HEK293 (cell line): ENCODE measurements at regions not wholly inside any gene's neighbourhood (a gene's known extent, or its start where the extent isn't known, plus 50 kb on each side); places are given as distances from the start of the nearest gene placed in this dataset.

Experiments used
- CTCF ChIA-PET: fragments of 350-600 bp; formaldehyde crosslinking; extraction: SDS; loops from one replicate; lab custom pipeline; 2021; ENCODE audit warnings: antibody characterized with exemption; lab: Yijun Ruan, JAX
- POLR2A ChIA-PET: fragments of 300-600 bp; formaldehyde crosslinking; extraction: SDS; loops from one replicate; lab custom pipeline; 2020; ENCODE audit warnings: antibody characterized with exemption, inconsistent platforms; lab: Yijun Ruan, JAX
- H3K27ac ChIP-seq: fragments of 200-500 bp; sonication (Bioruptor generic); 2 replicates; pipeline ENCODE4 v1.5.1; 2014; ENCODE audit warnings: low read depth, low read length, control low read depth, inconsistent platforms; ENCODE audit errors: extremely low read depth
- H3K36me3 ChIP-seq, 2 experiments: fragments of 200-500 bp in 1 of 2; sonication (Bioruptor generic) in 1 of 2; 1 replicate in 1 of 2; 2 replicates in 1 of 2; pipeline ENCODE4 v1.5.1; 2014 to 2017; ENCODE audit warnings: inconsistent platforms in 2 of 2, low read length in 2 of 2; ENCODE audit not compliant: control insufficient read depth in 2 of 2, insufficient read depth in 1 of 2
- H3K4me1 ChIP-seq: fragments of 200-500 bp; sonication (Bioruptor generic); 2 replicates; pipeline ENCODE4 v1.5.1; 2014; ENCODE audit warnings: mild to moderate bottlenecking, low read length, inconsistent platforms; ENCODE audit not compliant: control insufficient read depth, insufficient read depth
- H3K4me3 ChIP-seq: 2 replicates; pipeline ENCODE4 v1.5.1; 2011; ENCODE audit warnings: low read depth, mild to moderate bottlenecking, control low read depth, low read length, moderate library complexity
- H3K9me3 ChIP-seq: fragments of 200-500 bp; sonication (Bioruptor generic); 2 replicates; pipeline ENCODE4 v1.5.1; 2014; ENCODE audit warnings: low read depth, low read length, inconsistent platforms; ENCODE audit not compliant: control insufficient read depth, insufficient read depth
- EGR2 ChIP-seq: fragments of 450-650 bp; formaldehyde crosslinking; IDR thresholded peaks from 2 replicates; pipeline ENCODE4 v1.5.1; 2016; ENCODE audit warnings: low read depth, missing biosample characterization, missing genetic modification characterization
- PRDM2 ChIP-seq: fragments of 450-650 bp; formaldehyde crosslinking; IDR thresholded peaks from 2 replicates; pipeline ENCODE4 v1.5.1; 2016; ENCODE audit warnings: missing biosample characterization, missing genetic modification characterization, borderline replicate concordance
- PRDM6 ChIP-seq: fragments of 450-650 bp; formaldehyde crosslinking; IDR thresholded peaks from 2 replicates; pipeline ENCODE4 v1.5.1; 2017; ENCODE audit warnings: missing biosample characterization, missing genetic modification characterization
- SCRT2 ChIP-seq: fragments of 450-650 bp; formaldehyde crosslinking; IDR thresholded peaks from 2 replicates; pipeline ENCODE4 v1.5.1; 2016; ENCODE audit warnings: missing biosample characterization, missing genetic modification characterization
- SP3 ChIP-seq: fragments of 450-650 bp; formaldehyde crosslinking; IDR thresholded peaks from 2 replicates; pipeline ENCODE4 v1.5.1; 2016; ENCODE audit warnings: missing biosample characterization, missing genetic modification characterization
- ZFP3 ChIP-seq: fragments of 450-650 bp; formaldehyde crosslinking; IDR thresholded peaks from 2 replicates; pipeline ENCODE4 v1.5.1; 2016; ENCODE audit warnings: low read depth, missing biosample characterization, missing genetic modification characterization
- ZNF155 ChIP-seq: fragments of 450-650 bp; formaldehyde crosslinking; IDR thresholded peaks from 2 replicates; pipeline ENCODE4 v1.5.1; 2016; ENCODE audit warnings: missing biosample characterization, missing genetic modification characterization
- ZNF18 ChIP-seq: fragments of 450-650 bp; formaldehyde crosslinking; IDR thresholded peaks from 2 replicates; pipeline ENCODE4 v1.5.1; 2016; ENCODE audit warnings: missing biosample characterization, missing genetic modification characterization
- ZNF280D ChIP-seq: fragments of 450-650 bp; formaldehyde crosslinking; IDR thresholded peaks from 2 replicates; pipeline ENCODE4 v1.5.1; 2016; ENCODE audit warnings: missing biosample characterization, missing genetic modification characterization
- ZNF302 ChIP-seq: fragments of 450-650 bp; formaldehyde crosslinking; IDR thresholded peaks from 2 replicates; pipeline ENCODE4 v1.5.1; 2016; ENCODE audit warnings: missing biosample characterization, missing genetic modification characterization, low read depth
- ZNF341 ChIP-seq: fragments of 450-650 bp; formaldehyde crosslinking; IDR thresholded peaks from 2 replicates; pipeline ENCODE4; 2016; ENCODE audit warnings: low read depth, missing biosample characterization, missing genetic modification characterization
- ZNF350 ChIP-seq: fragments of 450-650 bp; formaldehyde crosslinking; IDR thresholded peaks from 2 replicates; pipeline ENCODE4 v1.5.0; 2017; ENCODE audit warnings: missing biosample characterization, mild to moderate bottlenecking, missing genetic modification characterization
- ZNF416 ChIP-seq: fragments of 450-650 bp; formaldehyde crosslinking; IDR thresholded peaks from 2 replicates; pipeline ENCODE4 v1.5.1; 2016; ENCODE audit warnings: missing biosample characterization, missing genetic modification characterization
- ZNF580 ChIP-seq: fragments of 450-650 bp; formaldehyde crosslinking; IDR thresholded peaks from 2 replicates; pipeline ENCODE4 v1.5.1; 2016; ENCODE audit warnings: missing biosample characterization, missing genetic modification characterization
- ZNF626 ChIP-seq: fragments of 450-650 bp; sonication (Bioruptor Pico); formaldehyde crosslinking; IDR thresholded peaks from 2 replicates; pipeline ENCODE4 v1.5.1; 2018; ENCODE audit warnings: missing biosample characterization, missing genetic modification characterization, inconsistent platforms
- TF ChIP-seq, protein P1 (sequence below): fragments of 450-650 bp; formaldehyde crosslinking; IDR thresholded peaks from 2 replicates; pipeline ENCODE4 v1.5.1; 2016; ENCODE audit warnings: missing biosample characterization, missing genetic modification characterization
- TF ChIP-seq, protein P2 (sequence below): fragments of 450-650 bp; formaldehyde crosslinking; IDR thresholded peaks from 2 replicates; pipeline ENCODE4 v1.5.1; 2016; ENCODE audit warnings: missing biosample characterization, missing genetic modification characterization

- H3K4me3 ChIP-seq: no peak overlapping the region
- POLR2A ChIA-PET: no interaction called here
- no peaks in the 10 kb centered on the region for H3K4me1 ChIP-seq
- H3K27ac ChIP-seq: no peak overlapping the region
- CTCF ChIA-PET: no interaction called here
- TF ChIP-seq ZNF341: no peak
- TF ChIP-seq PRDM6 (tag by site-specific recombination): no peak
- no peak for TF ChIP-seq ZNF155
- TF ChIP-seq ZFP3 (tag by site-specific recombination): no peak
- no peak for TF ChIP-seq ZNF302 (tag by site-specific recombination)
- TF ChIP-seq ZNF18 (tag by site-specific recombination): no peak
- TF ChIP-seq SP3: no peak
- TF ChIP-seq ZNF416: no peak
- no peak for TF ChIP-seq SCRT2 (tag by site-specific recombination)
- no peak for TF ChIP-seq ZNF280D (tag by site-specific recombination)
- TF ChIP-seq, protein P1, sequence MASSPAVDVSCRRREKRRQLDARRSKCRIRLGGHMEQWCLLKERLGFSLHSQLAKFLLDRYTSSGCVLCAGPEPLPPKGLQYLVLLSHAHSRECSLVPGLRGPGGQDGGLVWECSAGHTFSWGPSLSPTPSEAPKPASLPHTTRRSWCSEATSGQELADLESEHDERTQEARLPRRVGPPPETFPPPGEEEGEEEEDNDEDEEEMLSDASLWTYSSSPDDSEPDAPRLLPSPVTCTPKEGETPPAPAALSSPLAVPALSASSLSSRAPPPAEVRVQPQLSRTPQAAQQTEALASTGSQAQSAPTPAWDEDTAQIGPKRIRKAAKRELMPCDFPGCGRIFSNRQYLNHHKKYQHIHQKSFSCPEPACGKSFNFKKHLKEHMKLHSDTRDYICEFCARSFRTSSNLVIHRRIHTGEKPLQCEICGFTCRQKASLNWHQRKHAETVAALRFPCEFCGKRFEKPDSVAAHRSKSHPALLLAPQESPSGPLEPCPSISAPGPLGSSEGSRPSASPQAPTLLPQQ (tag by site-specific recombination): no peak
- TF ChIP-seq ZNF626: no peak
- TF ChIP-seq ZNF580 (tag by site-specific recombination): no peak
- TF ChIP-seq ZNF350: no peak
- no peak for TF ChIP-seq EGR2
- no peak for TF ChIP-seq PRDM2 (tag by site-specific recombination)
- TF ChIP-seq, protein P2, sequence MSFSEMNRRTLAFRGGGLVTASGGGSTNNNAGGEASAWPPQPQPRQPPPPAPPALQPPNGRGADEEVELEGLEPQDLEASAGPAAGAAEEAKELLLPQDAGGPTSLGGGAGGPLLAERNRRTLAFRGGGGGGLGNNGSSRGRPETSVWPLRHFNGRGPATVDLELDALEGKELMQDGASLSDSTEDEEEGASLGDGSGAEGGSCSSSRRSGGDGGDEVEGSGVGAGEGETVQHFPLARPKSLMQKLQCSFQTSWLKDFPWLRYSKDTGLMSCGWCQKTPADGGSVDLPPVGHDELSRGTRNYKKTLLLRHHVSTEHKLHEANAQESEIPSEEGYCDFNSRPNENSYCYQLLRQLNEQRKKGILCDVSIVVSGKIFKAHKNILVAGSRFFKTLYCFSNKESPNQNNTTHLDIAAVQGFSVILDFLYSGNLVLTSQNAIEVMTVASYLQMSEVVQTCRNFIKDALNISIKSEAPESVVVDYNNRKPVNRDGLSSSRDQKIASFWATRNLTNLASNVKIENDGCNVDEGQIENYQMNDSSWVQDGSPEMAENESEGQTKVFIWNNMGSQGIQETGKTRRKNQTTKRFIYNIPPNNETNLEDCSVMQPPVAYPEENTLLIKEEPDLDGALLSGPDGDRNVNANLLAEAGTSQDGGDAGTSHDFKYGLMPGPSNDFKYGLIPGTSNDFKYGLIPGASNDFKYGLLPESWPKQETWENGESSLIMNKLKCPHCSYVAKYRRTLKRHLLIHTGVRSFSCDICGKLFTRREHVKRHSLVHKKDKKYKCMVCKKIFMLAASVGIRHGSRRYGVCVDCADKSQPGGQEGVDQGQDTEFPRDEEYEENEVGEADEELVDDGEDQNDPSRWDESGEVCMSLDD: no peak
- no peaks in the 10 kb centered on the region for H3K36me3 ChIP-seq
- no peaks in the 10 kb centered on the region for H3K9me3 ChIP-seq
Observed at GRCh38 chr6:156348849-156349248, 428.3 kb upstream of the ARID1B start.
